GM23338 (cell line): ENCODE measurements at regions not wholly inside any gene's neighbourhood (a gene's known extent, or its start where the extent isn't known, plus 50 kb on each side); places are given as distances from the start of the nearest gene placed in this dataset.

Experiments used
- CTCF ChIP-seq, 2 experiments: fragments of 200-600 bp in 1 of 2; sonication (generic) in 1 of 2; conservative IDR thresholded peaks; 2 replicates each; pipeline versions ENCODE4 v1.5.1 to v1.6.1; 2016 to 2017; ENCODE audit warnings: antibody characterized with exemption in 2 of 2, low read depth in 2 of 2, mild to moderate bottlenecking in 2 of 2, moderate library complexity in 1 of 2
- EZH2 ChIP-seq: fragments of 200-600 bp; sonication (generic); IDR thresholded peaks from one replicate; pipeline ENCODE4 v1.8.0; 2017; ENCODE audit warnings: antibody characterized with exemption, mild to moderate bottlenecking, low read depth; ENCODE audit not compliant: unreplicated experiment
- EZH2phosphoT487 ChIP-seq: fragments of 200-600 bp; sonication (generic); IDR thresholded peaks from one replicate; pipeline ENCODE4 v1.8.1; 2018; ENCODE audit warnings: antibody characterized with exemption; ENCODE audit not compliant: unreplicated experiment
- POLR2AphosphoS5 ChIP-seq: IDR thresholded peaks from 2 replicates; pipeline ENCODE4 v1.6.1; 2016; ENCODE audit warnings: antibody characterized with exemption, low read depth
- ZNF114 ChIP-seq: fragments of 250-450 bp; sonication (Bioruptor Pico); IDR thresholded peaks from 2 replicates; pipeline ENCODE4 v1.5.0; 2020; ENCODE audit warnings: mild to moderate bottlenecking, moderate library complexity

DNA sequence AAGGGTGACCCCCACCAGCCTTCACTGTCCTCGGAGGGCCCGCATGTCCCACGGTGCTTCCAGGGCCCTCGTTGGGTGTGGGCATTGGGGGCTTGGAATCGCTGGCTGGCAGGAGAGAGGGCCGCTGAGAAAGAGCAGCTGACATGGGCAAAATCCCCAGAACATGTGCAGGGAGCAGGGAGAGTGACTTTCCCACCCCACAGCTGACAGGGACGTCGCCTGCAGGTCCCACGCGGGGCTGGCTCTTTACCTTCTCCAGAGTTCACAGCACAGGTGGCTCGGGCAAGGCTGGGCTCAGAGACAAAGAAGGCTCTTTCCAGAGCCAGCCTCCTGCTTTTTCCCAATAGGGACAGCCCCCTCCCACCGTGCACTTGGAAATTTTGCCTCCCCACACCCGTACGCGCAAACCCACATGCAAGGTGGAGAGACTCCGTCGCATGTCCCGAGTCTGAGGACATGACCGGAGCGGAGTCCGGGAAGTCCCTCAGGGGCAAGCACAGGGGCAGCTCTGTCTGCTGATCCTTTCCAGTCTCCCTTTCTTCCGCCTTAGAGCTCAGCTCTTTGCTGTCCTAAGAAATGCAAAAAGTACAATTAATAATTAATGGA lies 370.2 kb upstream of the MYT1L start:
- TF ChIP-seq CTCF (conservative IDR thresholded peaks at IDR 0.05; ENCODE audit: low read depth in 2 of 2): no peak
- no peak for TF ChIP-seq POLR2AphosphoS5
- TF ChIP-seq ZNF114: no peak
- no peak for TF ChIP-seq EZH2
- TF ChIP-seq EZH2phosphoT487: no peak
